ENCODE measurements at regions not wholly inside any gene's neighbourhood (a gene's known extent, or its start where the extent isn't known, plus 50 kb on each side); places are given as distances from the start of the nearest gene placed in this dataset.

DNA sequence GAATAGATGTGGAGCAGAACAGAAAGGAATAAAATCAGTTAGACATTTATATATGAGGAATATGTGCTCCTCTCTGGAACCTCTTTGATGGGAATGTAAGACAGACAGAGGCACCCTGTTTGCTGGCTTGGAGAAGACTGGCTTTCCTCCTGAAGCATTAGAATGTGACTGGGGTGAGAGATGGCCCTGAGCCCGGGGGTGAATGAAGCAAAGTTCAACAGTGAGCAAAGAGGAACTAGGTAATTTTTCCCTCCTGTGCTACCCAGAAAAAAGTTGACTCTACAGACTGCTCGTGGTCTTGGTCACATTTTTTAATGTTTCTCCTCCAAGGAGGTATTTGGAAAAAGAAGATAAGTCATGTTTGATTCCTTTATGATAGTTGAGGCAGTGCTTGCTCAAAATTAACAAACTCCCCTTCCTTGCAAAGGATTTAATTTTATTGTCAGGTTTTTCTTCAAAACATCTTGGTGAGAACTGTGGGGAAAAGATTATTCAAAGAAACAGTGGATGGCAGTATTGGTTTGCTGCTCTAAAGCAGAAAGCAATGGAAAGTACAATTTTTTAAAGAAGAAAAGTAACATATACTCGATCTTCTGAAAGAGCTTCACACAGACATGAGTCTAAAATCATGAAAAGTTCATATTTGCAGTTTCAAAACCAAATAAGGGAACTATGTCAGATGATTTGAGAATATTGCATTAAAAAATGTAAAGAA is 370.4 kb upstream of the CDIN1 start:
- ChIA-PET POLR2A (no interaction called here), CTCF (no interaction called here)
- ATAC-seq (no peak), DNase-seq (no peak)
- Mint-ChIP-seq H3K4me3 (no peak overlapping the region), H3K4me1 (ENCODE audit: low read depth) (no peaks in the 10 kb centered on the region), H3K36me3 (ENCODE audit: low read depth) (no peaks in the 10 kb centered on the region), H3K27me3 (no peaks in the 10 kb centered on the region), H3K9me3 (peaks cover 2% of the 10 kb centered on the region), H3K27ac (no peak overlapping the region)
- TF ChIP-seq, protein P1, sequence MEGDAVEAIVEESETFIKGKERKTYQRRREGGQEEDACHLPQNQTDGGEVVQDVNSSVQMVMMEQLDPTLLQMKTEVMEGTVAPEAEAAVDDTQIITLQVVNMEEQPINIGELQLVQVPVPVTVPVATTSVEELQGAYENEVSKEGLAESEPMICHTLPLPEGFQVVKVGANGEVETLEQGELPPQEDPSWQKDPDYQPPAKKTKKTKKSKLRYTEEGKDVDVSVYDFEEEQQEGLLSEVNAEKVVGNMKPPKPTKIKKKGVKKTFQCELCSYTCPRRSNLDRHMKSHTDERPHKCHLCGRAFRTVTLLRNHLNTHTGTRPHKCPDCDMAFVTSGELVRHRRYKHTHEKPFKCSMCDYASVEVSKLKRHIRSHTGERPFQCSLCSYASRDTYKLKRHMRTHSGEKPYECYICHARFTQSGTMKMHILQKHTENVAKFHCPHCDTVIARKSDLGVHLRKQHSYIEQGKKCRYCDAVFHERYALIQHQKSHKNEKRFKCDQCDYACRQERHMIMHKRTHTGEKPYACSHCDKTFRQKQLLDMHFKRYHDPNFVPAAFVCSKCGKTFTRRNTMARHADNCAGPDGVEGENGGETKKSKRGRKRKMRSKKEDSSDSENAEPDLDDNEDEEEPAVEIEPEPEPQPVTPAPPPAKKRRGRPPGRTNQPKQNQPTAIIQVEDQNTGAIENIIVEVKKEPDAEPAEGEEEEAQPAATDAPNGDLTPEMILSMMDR (IDR thresholded peaks at IDR 0.05), result no peak
- intact Hi-C loops (cut with micrococcal nuclease), result no loop called here

DNA sequence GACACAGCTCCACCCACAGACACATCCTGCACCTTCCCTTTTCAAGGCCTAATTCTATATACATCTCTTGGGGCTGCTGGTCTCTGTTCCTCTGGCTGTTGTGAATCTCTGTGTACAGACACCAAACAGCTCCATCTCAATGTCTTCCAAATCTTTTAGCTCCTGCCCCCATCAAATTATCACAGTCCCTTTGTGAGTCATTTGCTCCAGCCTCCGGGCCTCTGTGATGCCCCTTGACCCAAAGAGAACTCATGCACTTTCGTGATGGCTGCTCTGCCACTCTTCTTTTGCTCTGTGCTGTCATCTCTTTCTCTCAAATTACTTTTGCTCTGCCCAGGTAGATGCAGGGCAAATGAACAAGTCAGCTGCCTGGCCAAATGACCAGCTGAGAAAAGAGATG is 369.0 kb upstream of the CDIN1 start:
- TF ChIP-seq, protein P1 (IDR thresholded peaks at IDR 0.05), result no peak
- no peak for DNase-seq
- ATAC-seq, result no peak
- Mint-ChIP-seq H3K9me3 (peaks cover 4% of the 10 kb centered on the region), H3K36me3 (ENCODE audit: low read depth) (no peaks in the 10 kb centered on the region), H3K4me3 (no peak overlapping the region), H3K4me1 (ENCODE audit: low read depth) (no peaks in the 10 kb centered on the region), H3K27ac (no peak overlapping the region), H3K27me3 (no peaks in the 10 kb centered on the region)
- intact Hi-C loops (cut with micrococcal nuclease), result no loop called here
- CTCF ChIA-PET, result no interaction called here
- POLR2A ChIA-PET, result no interaction called here

DNA sequence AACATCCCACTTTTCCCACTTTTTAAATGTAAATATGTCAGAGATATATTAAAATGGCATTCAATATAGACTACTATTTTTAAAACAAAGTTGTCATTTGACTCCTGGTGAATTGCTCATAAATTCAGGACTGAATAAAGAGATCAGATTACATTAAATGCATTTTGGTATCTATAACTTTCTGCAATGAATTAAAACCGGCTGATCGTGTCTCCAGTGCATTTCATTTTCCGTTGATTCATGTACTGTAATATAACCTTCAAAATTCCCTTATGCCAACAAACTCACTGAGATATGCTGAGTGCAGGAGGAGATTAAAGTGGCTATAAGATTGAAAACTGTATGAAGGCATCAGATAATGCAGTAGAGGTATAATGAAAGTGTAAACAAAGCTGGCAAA is 361.1 kb upstream of the CDIN1 start:
- ATAC-seq (no peak), DNase-seq (no peak)
- intact Hi-C loops (cut with micrococcal nuclease), result no loop called here
- ChIA-PET CTCF (no interaction called here), POLR2A (no interaction called here)
- Mint-ChIP-seq H3K27me3 (no peaks in the 10 kb centered on the region), H3K27ac (no peak overlapping the region), H3K4me3 (no peak overlapping the region), H3K9me3 (peaks cover 5% of the 10 kb centered on the region), H3K36me3 (ENCODE audit: low read depth) (no peaks in the 10 kb centered on the region), H3K4me1 (ENCODE audit: low read depth) (no peaks in the 10 kb centered on the region)
- TF ChIP-seq, protein P1 (IDR thresholded peaks at IDR 0.05), result no peak

DNA sequence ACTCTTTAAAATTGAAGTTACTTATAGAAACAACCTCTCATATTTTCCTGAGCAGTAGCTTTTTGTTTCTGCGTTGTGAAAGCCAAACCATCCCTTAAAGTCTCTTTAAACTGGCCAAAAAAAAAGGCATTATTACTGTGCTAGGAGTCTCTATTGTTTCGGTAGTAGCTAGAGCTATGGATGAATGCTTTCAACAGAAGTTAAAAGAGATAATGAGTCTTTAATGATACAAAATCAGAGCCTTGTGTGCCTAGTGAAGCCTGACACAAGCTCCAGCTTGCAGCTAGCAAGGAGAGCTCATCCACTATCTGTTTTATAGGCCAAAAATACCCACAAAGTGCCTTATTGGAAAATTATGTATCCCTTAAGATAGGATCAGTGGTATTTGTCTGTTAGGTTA is 360.4 kb upstream of the CDIN1 start:
- no peaks in the 10 kb centered on the region for H3K27me3 Mint-ChIP-seq
- peaks cover 3% of the 10 kb centered on the region for H3K9me3 Mint-ChIP-seq
- no peak for DNase-seq
- intact Hi-C loops (cut with micrococcal nuclease), result no loop called here
- H3K4me1 Mint-ChIP-seq (ENCODE audit: low read depth), result no peaks in the 10 kb centered on the region
- H3K4me3 Mint-ChIP-seq, result no peak overlapping the region
- ATAC-seq, result no peak
- CTCF ChIA-PET, result no interaction called here
- POLR2A ChIA-PET, result no interaction called here
- TF ChIP-seq, protein P1 (IDR thresholded peaks at IDR 0.05), result no peak
- no peaks in the 10 kb centered on the region for H3K36me3 Mint-ChIP-seq (ENCODE audit: low read depth)
- H3K27ac Mint-ChIP-seq, result no peak overlapping the region

DNA sequence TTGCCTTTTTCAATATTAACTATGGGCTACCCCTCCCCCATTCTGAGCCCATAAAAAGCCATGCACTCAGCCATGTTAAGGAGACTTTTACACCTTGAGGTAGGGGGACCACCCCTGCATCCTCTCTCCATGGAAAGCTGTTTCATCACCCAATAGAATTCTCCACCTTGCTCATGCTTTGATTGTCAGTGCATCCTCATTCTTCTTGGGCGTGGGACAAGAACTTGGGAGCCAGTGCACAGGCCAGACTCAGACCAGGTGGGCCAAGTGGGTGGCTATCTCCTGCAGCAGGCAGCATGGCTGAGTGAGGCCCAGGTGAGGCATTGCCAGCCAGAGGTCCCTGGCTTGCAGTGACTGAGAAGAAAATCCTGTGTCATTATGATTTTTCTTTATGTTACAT is 357.4 kb upstream of the CDIN1 start:
- CTCF ChIA-PET, result no interaction called here
- intact Hi-C loops (cut with micrococcal nuclease), result no loop called here
- Mint-ChIP-seq H3K9me3 (peaks cover 2% of the 10 kb centered on the region), H3K27ac (no peak overlapping the region), H3K27me3 (no peaks in the 10 kb centered on the region), H3K4me1 (ENCODE audit: low read depth) (no peaks in the 10 kb centered on the region), H3K4me3 (no peak overlapping the region), H3K36me3 (ENCODE audit: low read depth) (no peaks in the 10 kb centered on the region)
- no peak for DNase-seq
- TF ChIP-seq, protein P1 (IDR thresholded peaks at IDR 0.05), result no peak
- no peak for ATAC-seq
- POLR2A ChIA-PET, result interaction anchor here (0.6 kb wide), 1 partner anchor 166 kb away, joined by 6 read pairs; no protein-coding TSS in a partner anchor
